ENCODE measurements at regions not wholly inside any gene's neighbourhood (a gene's known extent, or its start where the extent isn't known, plus 50 kb on each side); places are given as distances from the start of the nearest gene placed in this dataset.

DNA sequence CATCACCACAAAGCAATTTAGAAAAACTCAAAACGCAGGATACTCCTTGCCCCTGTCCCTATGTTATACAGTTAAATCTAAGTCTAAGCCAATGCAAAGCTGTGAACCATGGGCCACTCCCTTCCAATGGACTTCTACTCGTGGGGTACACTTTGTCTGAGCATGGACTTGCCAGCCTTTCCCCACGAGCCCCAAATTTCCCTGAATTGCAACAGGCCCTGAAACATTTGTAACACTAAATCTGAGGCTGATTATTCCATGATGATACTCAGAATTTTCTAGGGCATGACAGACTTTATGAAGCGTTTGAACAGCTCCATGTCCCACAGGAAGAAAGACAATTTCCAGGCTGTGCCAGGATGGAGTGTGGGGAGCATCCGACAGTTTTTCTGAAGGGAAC is 189.6 kb downstream of the TXNL1 start:
- Histone ChIP-seq H2BK15ac (ENCODE audit: low read depth, low read length) (no peak overlapping the region), H3T11ph (ENCODE audit: low read length) (no peak overlapping the region), H3K79me2 (ENCODE audit: insufficient read depth, low read length) (no peaks in the 10 kb centered on the region), H3K23me2 (ENCODE audit: insufficient read length, low read depth, low read length, poor library complexity, severe bottlenecking) (no peaks in the 10 kb centered on the region), H3K18ac (ENCODE audit: insufficient read length, low read depth, low read length) (no peak overlapping the region), H3K27ac (ENCODE audit: insufficient read length, low read depth, low read length) (no peak overlapping the region), H3K9ac (ENCODE audit: extremely low read depth, insufficient read length, low read length) (no peak overlapping the region), H2AFZ (ENCODE audit: low read length) (no peak overlapping the region), H2BK120ac (ENCODE audit: low read depth, low read length, poor library complexity, severe bottlenecking) (no peak overlapping the region), H4K5ac (ENCODE audit: insufficient read length, low read depth, low read length) (no peak overlapping the region), H3K79me1 (ENCODE audit: insufficient read depth, low read depth, low read length, poor library complexity, severe bottlenecking) (no peaks in the 10 kb centered on the region), H3K9me3 (ENCODE audit: control insufficient read depth, low read depth, low read length) (no peaks in the 10 kb centered on the region), H3K14ac (ENCODE audit: insufficient read depth, low read length) (no peak overlapping the region), H3K27me3 (ENCODE audit: insufficient read depth, low read length) (no peaks in the 10 kb centered on the region), H3K4me2 (ENCODE audit: insufficient read depth, insufficient read length, low read length) (no peak overlapping the region), H4K8ac (replicated peaks; ENCODE audit: insufficient read length, low read depth, low read length) (no peak overlapping the region), H4K91ac (ENCODE audit: insufficient read length, low read depth, low read length) (no peak overlapping the region), H3K4ac (ENCODE audit: low read depth, low read length) (no peak overlapping the region), H2BK20ac (ENCODE audit: low read depth, low read length, poor library complexity, severe bottlenecking) (no peak overlapping the region), H2BK5ac (ENCODE audit: insufficient read length, low read length) (no peak overlapping the region), H3K23ac (ENCODE audit: insufficient read length, low read depth, low read length) (no peak overlapping the region), H4K20me1 (ENCODE audit: control insufficient read depth, insufficient read depth, insufficient read length) (no peaks in the 10 kb centered on the region), H2BK12ac (ENCODE audit: insufficient read length, low read depth, low read length) (no peak overlapping the region), H2AK5ac (ENCODE audit: insufficient read length, low read length) (no peak overlapping the region), H3K4me1 (ENCODE audit: insufficient read depth, low read length) (peaks cover 8% of the 10 kb centered on the region; the same call in 1 of the 2 replicates), H3K56ac (ENCODE audit: insufficient read length, low read depth, low read length) (no peak overlapping the region)
- TF ChIP-seq, protein P1, sequence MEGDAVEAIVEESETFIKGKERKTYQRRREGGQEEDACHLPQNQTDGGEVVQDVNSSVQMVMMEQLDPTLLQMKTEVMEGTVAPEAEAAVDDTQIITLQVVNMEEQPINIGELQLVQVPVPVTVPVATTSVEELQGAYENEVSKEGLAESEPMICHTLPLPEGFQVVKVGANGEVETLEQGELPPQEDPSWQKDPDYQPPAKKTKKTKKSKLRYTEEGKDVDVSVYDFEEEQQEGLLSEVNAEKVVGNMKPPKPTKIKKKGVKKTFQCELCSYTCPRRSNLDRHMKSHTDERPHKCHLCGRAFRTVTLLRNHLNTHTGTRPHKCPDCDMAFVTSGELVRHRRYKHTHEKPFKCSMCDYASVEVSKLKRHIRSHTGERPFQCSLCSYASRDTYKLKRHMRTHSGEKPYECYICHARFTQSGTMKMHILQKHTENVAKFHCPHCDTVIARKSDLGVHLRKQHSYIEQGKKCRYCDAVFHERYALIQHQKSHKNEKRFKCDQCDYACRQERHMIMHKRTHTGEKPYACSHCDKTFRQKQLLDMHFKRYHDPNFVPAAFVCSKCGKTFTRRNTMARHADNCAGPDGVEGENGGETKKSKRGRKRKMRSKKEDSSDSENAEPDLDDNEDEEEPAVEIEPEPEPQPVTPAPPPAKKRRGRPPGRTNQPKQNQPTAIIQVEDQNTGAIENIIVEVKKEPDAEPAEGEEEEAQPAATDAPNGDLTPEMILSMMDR (conservative IDR thresholded peaks at IDR 0.05): no peak
- Mint-ChIP-seq H3K36me3 (ENCODE audit: insufficient read depth in 1 of 3, low read depth in 3 of 3) (no peaks in the 10 kb centered on the region), H3K4me3 (no peak overlapping the region), H3K4me1 (peaks cover 18 to 30% of the 10 kb centered on the region in 2 experiments), H3K27me3 (ENCODE audit: low read depth) (peaks cover 1% of the 10 kb centered on the region; the same call in 1 of the 2 replicates), H3K27ac (no peak overlapping the region), H3K9me3 (no peaks in the 10 kb centered on the region; a peak in 1 of 5 replicates)
- no peak for DNase-seq
- WGBS (ENCODE audit: extremely low coverage, insufficient read length, low lambda C conversion rate): no CpG with 5 or more reads among the region's 5 CpGs
